Calu3 (cell line): ENCODE measurements at regions not wholly inside any gene's neighbourhood (a gene's known extent, or its start where the extent isn't known, plus 50 kb on each side); places are given as distances from the start of the nearest gene placed in this dataset.

Experiments used
- BruUV-seq: library from RNA; stranded (reverse); fragments of 400-500 nt; replicated peaks from 2 replicates; lab custom pipeline; 2021; lab: Mats Ljungman, UMichigan
- CTCF ChIA-PET: fragments of 300-600 bp; sonication (Branson Sonifier 250); formaldehyde crosslinking; loops from one replicate; lab custom pipeline; 2022; ENCODE audit warnings: antibody characterized with exemption; lab: Charles Lee
- DNase-seq: peaks from one replicate; pipeline ENCODE4 v3.0.0; 2022
- H3K27ac Mint-ChIP-seq: one replicate; pipeline ENCODE4 v1.8.0; 2022; ENCODE audit warnings: mixed read lengths; ENCODE audit not compliant: unreplicated experiment
- H3K27me3 Mint-ChIP-seq: one replicate; pipeline ENCODE4 v1.8.0; 2022; ENCODE audit warnings: mixed read lengths; ENCODE audit not compliant: unreplicated experiment
- H3K36me3 Mint-ChIP-seq: one replicate; pipeline ENCODE4 v1.8.0; 2022; ENCODE audit warnings: mild to moderate bottlenecking, moderate library complexity, mixed read lengths; ENCODE audit not compliant: insufficient read depth, unreplicated experiment
- H3K4me1 Mint-ChIP-seq: one replicate; pipeline ENCODE4 v1.8.0; 2022; ENCODE audit warnings: mild to moderate bottlenecking, low read depth, mixed read lengths; ENCODE audit not compliant: unreplicated experiment
- H3K4me3 Mint-ChIP-seq: one replicate; pipeline ENCODE4 v1.8.0; 2022; ENCODE audit warnings: mild to moderate bottlenecking, low read depth, moderate library complexity, mixed read lengths; ENCODE audit not compliant: unreplicated experiment
- H3K9me3 Mint-ChIP-seq: one replicate; pipeline ENCODE4 v1.8.0; 2022; ENCODE audit warnings: low read depth, mixed read lengths; ENCODE audit not compliant: unreplicated experiment
- CTCF ChIP-seq: fragments of 200-600 bp; IDR thresholded peaks from one replicate; pipeline ENCODE4 v1.8.0; 2022; ENCODE audit warnings: antibody characterized with exemption; ENCODE audit not compliant: unreplicated experiment
- intact Hi-C: fragments of 100-400 bp; cut with micrococcal nuclease; formaldehyde crosslinking; loops from one replicate; pipeline ENCODE4 v1.10.0; 2022; ENCODE audit not compliant: unreplicated experiment

- Mint-ChIP-seq H3K4me3 (no peak overlapping the region), H3K4me1 (no peaks in the 10 kb centered on the region), H3K27ac (no peak overlapping the region), H3K36me3 (no peaks in the 10 kb centered on the region), H3K27me3 (no peaks in the 10 kb centered on the region), H3K9me3 (peaks cover 11% of the 10 kb centered on the region)
- no peak for DNase-seq
- intact Hi-C loops: no loop called here
- CTCF ChIA-PET: no interaction called here
- no TSS peak for BruUV-seq
- TF ChIP-seq CTCF: no peak
These were observed 1469.7 kb upstream of the PIK3C3 start for GRCh38 chr18:40485318-40485717.

GRCh38 chr18:40473221-40474029, 1481.6 kb upstream of the PIK3C3 start:
- intact Hi-C loops: no loop called here
- TF ChIP-seq CTCF: no peak
- Mint-ChIP-seq H3K36me3 (no peaks in the 10 kb centered on the region), H3K4me1 (no peaks in the 10 kb centered on the region), H3K27me3 (no peaks in the 10 kb centered on the region), H3K9me3 (peaks cover 3% of the 10 kb centered on the region), H3K4me3 (no peak overlapping the region), H3K27ac (no peak overlapping the region)
- CTCF ChIA-PET: no interaction called here
- BruUV-seq: no TSS peak
- DNase-seq: no peak

- no peaks in the 10 kb centered on the region for H3K36me3 Mint-ChIP-seq
- no peak overlapping the region for H3K4me3 Mint-ChIP-seq
- no TSS peak for BruUV-seq
- intact Hi-C loops: no loop called here
- no peak for TF ChIP-seq CTCF
- H3K27ac Mint-ChIP-seq: no peak overlapping the region
- no peaks in the 10 kb centered on the region for H3K9me3 Mint-ChIP-seq
- DNase-seq: no peak
- H3K4me1 Mint-ChIP-seq: no peaks in the 10 kb centered on the region
- no peaks in the 10 kb centered on the region for H3K27me3 Mint-ChIP-seq
- CTCF ChIA-PET: no interaction called here
These were observed 1484.3 kb upstream of the PIK3C3 start for GRCh38 chr18:40470723-40471122.

- Mint-ChIP-seq H3K27ac (no peak overlapping the region), H3K36me3 (no peaks in the 10 kb centered on the region), H3K9me3 (no peaks in the 10 kb centered on the region), H3K4me1 (no peaks in the 10 kb centered on the region), H3K27me3 (no peaks in the 10 kb centered on the region), H3K4me3 (no peak overlapping the region)
- intact Hi-C loops: no loop called here
- BruUV-seq: no TSS peak
- no peak for TF ChIP-seq CTCF
- CTCF ChIA-PET: no interaction called here
- no peak for DNase-seq
These were observed 1485.2 kb upstream of the PIK3C3 start for GRCh38 chr18:40469851-40470250.
